A549 (cell line): ENCODE measurements at regions not wholly inside any gene's neighbourhood (a gene's known extent, or its start where the extent isn't known, plus 50 kb on each side); places are given as distances from the start of the nearest gene placed in this dataset.

Experiments
- BCL3 ChIP-seq: fragments of >200 bp; sonication (Bioruptor Twin); formaldehyde crosslinking; IDR thresholded peaks from 3 replicates; pipeline ENCODE4 v1.6.1; 2016
- CBX2 ChIP-seq: fragments of 200-600 bp; sonication (generic); IDR thresholded peaks from 2 replicates; pipeline ENCODE4 v1.6.1; 2016; ENCODE audit warnings: low read depth, mild to moderate bottlenecking, borderline replicate concordance
- CHD2 ChIP-seq: fragments of 150-350 bp; IDR thresholded peaks from 2 replicates; pipeline ENCODE4 v1.6.1; 2014; ENCODE audit warnings: low read length; ENCODE audit not compliant: partially characterized antibody
- CTCF ChIP-seq: fragments of >200 bp; sonication (Bioruptor Twin); formaldehyde crosslinking; IDR thresholded peaks from 3 replicates; pipeline ENCODE4 v1.5.1; 2016
- EP300 ChIP-seq, 2 experiments: fragments of >200 bp; sonication (Bioruptor Twin); formaldehyde crosslinking; IDR thresholded peaks; 2 replicates in 1 of 2; 3 replicates in 1 of 2; pipeline ENCODE4 v1.6.1; 2016 to 2017
- GATA3 ChIP-seq: IDR thresholded peaks from 2 replicates; pipeline ENCODE4 v1.6.1; 2012; ENCODE audit warnings: borderline replicate concordance
- HOXB5 ChIP-seq: fragments of 250-450 bp; sonication (Bioruptor Pico); IDR thresholded peaks from 2 replicates; pipeline ENCODE4 v1.5.0; 2020; ENCODE audit warnings: mild to moderate bottlenecking, moderate library complexity
- NPAS2 ChIP-seq: fragments of 250-450 bp; sonication (Bioruptor Pico); IDR thresholded peaks from 2 replicates; pipeline ENCODE4 v1.8.0; 2022; ENCODE audit warnings: mild to moderate bottlenecking, moderate library complexity, borderline replicate concordance
- PBX3 ChIP-seq: IDR thresholded peaks from 2 replicates; pipeline ENCODE4 v1.6.1; 2012
- RCOR1 ChIP-seq: fragments of 150-350 bp; IDR thresholded peaks from 2 replicates; pipeline ENCODE4 v1.6.1; 2014; ENCODE audit warnings: antibody characterized with exemption, low read length, low read depth
- SMC3 ChIP-seq: fragments of >200 bp; sonication (Bioruptor Twin); formaldehyde crosslinking; IDR thresholded peaks from 3 replicates; pipeline ENCODE4 v1.6.1; 2018; ENCODE audit warnings: inconsistent platforms

- TF ChIP-seq PBX3 = no peak
- no peak for TF ChIP-seq HOXB5 (CRISPR knock-in tag)
- TF ChIP-seq RCOR1 = no peak
- TF ChIP-seq EP300 (IDR thresholded peaks at IDR 0.05) = no peak
- no peak for TF ChIP-seq CTCF
- no peak for TF ChIP-seq GATA3
- TF ChIP-seq CBX2 = no peak
- no peak for TF ChIP-seq NPAS2
- no peak for TF ChIP-seq BCL3
- TF ChIP-seq SMC3 = no peak
- TF ChIP-seq CHD2 = no peak
Observed at GRCh38 chr18:14935210-14935609, 187.2 kb downstream of the ANKRD30B start.
